Left kidney (tissue), 1 donor: ENCODE measurements at regions not wholly inside any gene's neighbourhood (a gene's known extent, or its start where the extent isn't known, plus 50 kb on each side); places are given as distances from the start of the nearest gene placed in this dataset.

ENCODE experiments used
- DNase-seq: peaks from one replicate; pipeline ENCODE4 v3.0.0-alpha.2; 2013

DNA sequence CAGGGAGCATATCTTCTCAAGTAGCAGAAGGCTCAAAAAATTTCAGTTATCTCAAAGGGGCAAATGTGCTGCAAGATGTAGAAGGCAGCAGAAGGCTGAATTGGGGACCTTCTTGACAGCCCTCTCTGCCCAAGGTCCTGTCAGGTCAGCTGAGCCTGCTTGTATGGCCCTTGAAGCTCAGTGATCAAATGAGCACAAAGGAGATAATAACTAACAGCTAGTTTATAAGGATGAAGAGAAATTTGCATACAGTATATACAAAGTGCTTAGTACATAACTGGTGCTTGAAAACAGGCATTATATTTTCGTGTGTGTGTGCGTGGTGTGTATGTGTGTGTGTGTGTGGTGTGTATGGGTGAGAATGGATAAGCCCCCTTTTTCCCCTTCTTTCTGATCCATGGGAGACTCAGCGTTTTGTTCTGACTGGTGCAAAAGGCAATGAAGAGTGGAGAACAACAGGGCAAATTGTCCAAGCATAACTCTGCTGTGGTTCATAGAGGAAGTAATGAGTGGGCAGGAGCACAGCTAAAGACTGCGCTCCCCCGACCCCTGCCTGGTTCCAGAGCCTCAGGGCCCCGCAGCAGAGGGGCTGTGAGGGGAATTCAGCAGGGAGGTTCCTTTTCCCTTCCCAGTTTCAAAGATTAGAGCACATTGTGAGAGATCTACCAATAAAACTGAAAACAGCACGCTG, 356.8 kb upstream of the NR2F2 start:
- DNase-seq = no peak

DNA sequence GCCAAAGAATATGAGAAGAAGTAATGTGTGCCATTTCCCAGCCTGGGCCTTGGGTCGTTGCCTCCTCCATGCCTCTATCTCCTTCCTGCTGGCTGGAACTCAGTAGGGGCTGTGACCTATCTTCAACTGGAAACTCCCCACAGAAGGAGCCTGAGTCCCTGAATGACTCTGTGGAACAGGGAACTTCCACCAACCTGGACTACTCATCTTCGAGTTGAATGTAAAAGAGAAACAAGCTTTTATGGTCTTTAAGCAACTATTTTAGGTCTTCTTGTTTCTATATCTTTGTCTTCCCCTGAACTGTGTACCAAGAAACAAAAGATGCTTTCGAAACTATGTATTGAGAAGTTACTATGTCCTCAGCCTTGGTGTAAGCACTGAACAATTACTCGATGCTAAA, 355.3 kb upstream of the NR2F2 start:
- no peak for DNase-seq

DNA sequence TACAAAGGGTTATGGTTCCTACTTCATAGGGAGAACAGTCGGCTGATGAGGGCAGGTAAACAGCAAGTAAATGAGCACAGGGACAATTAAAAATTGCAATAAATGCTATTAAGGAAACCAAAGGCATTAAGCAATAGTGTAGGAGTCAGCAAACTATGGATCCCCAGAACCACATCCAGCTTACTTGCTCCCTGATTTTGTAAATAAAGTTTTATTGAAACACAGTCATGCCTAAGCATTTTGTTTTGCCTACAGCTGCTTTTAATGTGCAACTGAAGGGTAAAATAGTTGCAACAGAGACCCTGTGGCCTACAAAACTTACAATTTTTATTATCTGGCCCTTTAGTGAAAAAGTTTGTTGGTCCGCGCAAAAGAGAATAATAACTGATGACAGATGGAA, 351.2 kb upstream of the NR2F2 start:
- no peak for DNase-seq

DNA sequence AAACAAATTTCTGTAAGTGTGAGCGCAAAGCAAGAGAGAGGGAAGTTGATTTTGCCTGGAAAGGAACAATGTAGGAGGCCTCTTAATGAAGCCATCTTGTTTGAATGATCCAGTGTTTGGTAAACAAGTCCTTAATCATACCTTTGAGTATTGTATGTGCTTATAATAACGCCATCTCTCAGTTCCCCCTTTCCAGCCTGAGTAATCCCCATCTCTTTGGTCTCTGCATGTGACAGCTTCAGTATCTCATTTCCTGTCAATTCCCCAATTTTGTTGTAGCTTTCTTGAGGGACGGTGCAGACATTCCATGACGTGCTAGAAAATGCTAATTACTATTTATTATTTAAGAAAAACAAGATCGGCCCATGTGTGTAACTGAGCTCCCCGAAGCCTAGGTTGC, 349.3 kb upstream of the NR2F2 start:
- DNase-seq = no peak

DNA sequence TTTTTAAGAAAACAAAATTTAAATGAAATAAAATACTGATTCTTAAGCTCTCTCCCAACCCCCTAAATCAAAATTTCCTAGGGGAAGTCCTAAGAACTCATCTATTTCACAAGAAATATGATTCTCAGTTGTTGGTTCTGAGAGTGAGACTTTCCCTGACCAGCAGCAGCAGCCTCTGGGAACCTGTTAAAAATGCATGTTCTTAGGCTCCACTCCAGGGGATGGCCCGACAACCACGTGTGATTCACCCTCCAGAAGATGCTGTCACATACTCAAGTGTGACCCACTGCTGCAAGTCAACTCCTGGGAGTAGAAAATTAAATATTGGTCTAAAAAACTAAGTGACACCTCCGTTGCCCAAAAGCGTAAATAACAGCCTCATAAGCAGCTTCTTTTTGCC, 343.2 kb upstream of the NR2F2 start:
- no peak for DNase-seq

DNA sequence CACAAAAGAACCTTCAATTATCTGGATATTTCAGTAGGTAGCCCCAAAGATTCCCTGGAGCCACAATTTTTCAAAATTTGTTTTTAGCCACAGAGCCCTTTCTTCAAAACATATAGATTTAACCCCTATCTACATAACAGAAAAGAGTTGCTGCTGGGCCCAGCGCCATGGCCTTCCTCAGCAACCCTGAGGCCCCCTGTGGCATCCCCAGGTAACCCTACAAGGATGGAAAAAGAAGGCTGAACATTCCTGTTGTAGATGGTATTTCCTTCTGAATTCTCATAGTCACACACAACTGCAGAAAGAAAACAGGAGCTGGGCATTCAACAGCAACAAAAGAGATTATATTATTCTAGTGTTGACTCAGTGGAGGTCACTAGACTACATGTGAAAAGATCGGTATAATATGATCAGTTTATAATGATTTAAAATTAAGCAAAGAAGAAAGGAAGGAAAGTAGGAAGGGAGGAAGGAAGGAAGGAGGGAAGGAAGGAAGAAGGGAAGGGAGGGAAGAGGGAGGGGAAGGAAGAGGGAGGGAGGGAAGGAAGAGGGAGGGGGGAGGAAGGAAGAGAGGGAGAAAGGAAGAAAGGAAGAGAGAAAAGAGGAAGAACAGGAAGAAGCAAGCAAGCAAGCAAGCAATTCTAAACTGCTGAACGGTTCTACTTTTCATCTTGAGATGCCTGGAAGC, 342.5 kb upstream of the NR2F2 start:
- DNase-seq = no peak

DNA sequence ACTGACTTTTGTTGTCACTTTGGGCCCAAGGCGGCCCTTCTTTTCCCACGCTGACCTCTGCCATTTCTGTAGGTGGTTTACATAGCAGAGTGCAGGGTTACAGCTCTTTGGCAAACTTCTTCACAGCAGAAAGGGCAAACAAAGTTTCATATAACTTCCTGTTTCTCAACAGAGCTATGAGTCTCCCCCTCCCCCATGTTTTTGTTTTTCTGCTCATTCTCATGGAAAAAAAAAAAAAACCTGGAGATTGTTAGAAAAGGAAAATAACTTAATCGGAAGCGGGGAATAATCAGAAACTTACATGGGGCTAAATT, 342.0 kb upstream of the NR2F2 start:
- peak; percentile 42 for DNase-seq

DNA sequence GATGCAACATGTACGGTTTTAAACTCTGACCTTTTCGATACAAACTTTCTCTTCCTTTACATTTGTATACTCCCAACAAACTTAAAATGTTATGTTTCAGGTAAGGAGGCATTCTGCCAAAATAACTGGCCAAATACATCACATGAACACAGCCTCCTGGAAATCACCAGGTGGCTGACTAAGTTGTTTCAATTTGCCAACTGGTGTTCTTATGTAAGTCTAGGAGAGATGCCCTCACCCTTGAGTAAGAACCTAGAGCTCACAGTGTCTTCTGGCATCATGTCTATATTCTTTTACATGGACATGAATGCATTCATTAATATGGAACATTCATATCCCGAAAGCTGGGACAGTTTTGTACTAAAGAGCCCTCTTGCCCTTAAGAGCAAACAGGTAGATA, 341.1 kb upstream of the NR2F2 start:
- no peak for DNase-seq

DNA sequence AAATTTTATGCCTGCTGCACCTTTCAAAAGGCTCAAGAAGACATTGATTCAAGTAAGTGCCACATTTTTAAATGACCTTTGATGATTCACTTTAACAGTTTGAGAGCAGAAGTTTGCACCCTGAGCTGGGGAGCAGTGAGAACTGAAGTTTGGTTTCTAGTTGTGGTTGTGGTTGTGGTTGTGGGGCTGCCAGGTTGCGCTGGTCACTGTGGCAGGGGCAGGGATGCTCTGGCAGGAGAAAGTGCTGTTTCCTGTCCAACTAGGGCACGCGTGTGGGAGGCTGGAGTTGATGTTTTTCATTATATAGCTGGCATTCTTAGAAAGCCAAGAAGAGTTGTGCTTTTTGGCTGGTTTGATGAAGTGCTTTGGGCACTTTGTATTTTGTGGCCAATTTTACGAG, 339.7 kb upstream of the NR2F2 start:
- DNase-seq = no peak

DNA sequence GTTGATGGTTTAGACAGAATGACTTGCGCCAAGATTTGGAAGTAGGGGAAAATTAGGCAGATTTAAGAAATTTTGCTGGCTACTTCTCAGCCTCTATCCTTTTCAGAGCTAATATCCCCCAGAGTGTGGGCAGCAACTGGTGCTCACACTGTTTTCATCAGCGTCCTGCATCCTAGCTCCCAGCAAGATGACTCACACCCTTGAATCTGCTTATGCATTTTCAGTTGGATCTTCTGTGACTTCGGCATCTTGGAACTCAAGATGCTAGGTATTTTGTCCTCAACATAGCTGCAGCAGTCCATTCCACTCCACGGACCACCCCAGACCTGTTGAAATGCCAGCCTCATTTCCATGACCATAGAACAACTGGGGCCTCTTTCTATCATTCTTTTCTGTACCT, 336.1 kb upstream of the NR2F2 start:
- no peak for DNase-seq

DNA sequence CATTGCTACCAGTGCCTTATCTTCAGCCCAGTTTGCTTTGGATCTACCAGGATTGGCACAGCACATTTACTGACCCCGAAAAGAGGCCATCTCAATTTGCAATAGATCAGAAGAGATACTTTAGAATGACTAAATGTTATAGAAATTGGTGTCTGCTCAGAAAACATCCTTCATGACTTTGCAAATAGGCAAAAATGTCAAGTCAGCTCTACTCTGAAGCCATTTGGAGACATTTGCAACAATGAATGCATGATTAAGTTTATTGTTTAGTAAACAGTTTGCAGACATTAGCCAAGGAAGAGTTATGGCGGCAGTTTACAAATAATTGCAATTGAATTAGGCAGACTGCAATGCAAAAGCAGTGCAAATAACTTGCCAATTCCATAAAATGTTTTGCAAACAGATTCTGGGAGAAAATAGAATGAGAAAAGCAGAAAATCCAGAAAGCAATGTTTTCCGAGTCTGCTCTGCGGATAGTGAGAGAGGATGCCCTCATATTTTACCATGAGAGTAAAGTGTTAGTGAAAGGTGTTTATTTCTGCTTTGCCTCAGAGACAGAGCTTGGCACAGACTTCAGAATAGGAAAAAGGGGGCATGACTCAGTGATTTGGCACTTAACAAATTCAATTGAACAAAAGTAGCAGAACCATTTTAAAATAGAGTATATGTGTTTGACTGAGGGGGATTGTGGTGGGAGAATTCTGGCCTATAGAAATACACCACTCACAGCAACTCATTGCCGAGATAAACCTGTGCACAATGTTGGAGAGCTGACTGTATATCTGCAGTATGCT, 334.9 kb upstream of the NR2F2 start:
- DNase-seq = no peak

DNA sequence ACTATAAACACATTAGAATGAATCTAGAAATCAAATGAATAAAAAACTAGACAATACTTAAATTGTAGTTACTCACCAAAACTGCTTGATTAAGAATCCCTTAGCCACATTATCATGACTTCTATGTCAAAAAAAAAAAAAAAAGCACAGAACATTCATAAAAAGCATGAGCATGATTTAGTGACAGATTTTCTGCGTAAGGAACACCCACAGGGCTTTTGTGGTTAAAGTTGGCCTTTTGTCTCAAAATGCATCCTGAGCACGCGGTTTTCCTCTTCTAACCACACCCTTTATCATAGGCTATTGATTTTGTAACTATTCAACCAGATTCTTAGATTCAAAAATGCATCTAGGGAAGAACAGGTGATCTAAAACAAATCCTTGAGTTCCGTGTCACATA, 334.0 kb upstream of the NR2F2 start:
- no peak for DNase-seq

DNA sequence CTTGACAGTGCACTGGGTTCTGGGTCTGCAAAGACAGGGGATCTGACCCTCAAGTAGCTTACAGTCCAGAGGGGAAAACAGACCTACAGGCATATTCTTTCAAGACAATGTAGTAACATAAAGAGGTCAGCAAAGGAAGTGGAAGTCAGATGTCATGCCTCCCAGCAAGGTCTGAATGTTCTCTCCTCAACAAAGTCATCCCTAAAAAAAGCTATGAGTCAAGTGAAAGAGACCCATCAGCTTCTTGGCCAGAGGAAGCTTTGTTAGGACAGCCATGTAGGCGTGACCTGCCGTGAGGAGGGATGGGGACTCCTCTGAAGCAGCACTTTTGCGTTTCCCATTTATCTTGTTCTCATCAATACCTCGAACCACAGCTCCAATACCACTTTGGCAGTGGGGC, 331.6 kb upstream of the NR2F2 start:
- no peak for DNase-seq

DNA sequence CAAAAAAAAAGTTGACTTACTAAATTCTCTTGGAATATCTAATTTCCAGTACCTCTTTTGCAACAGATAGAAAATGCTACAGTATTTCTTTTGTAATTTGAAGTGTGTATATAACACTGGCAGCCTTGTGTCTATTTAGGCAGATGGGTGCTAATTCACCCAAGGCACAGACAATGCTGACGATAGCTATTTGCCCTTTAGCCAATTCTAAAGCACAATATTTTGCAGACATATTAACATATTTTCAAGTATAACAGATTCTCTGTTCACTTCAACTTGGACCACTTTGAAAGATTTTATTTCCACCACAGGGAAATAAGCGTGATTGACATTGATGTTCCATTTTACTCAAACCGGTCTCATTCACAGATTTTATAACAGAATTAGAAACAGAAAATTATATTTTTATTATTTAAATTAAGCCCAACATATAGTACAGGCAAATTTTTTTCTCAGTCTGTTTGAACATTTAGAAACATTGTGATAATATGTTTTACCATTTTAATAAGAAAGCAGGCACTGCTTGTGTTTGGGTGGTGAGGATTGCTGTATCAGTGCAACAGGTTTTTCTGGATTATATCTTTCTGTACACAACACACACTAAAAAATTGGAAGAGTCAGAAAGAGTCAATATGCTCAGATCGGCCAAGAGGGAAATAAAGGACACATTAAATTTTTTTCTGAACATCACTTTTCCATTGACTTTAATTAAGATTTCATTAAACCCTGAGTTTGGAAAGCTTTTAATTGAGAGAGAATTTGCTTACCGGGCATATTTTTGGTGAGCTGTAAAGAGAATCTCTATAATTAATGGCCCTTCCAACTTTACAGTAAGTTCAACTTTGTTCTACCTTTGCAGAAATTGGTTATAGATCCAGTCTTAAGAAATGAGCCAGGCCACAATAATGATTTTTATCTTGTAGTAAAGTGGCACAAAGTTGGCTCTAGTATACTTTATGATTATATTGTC, 327.3 kb upstream of the NR2F2 start:
- DNase-seq = no peak

DNA sequence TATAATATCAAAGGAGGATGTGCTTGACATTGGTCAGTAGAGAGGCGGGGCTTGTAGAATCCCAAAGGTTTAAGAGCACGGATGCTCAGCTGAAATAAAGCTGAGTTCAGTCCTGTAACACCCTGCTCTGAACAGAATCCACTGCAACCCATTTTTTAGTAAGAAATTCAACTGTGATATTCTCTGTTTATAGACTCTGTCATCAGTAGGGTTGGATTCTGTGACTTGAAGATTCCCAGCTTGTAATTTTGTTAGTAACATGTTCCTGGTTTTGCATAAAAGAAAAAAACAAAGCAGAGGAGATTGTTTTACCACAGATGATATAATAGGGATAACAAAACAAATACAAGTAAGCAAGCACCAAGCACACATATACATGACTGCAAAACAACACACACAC, 324.6 kb upstream of the NR2F2 start:
- no peak for DNase-seq

DNA sequence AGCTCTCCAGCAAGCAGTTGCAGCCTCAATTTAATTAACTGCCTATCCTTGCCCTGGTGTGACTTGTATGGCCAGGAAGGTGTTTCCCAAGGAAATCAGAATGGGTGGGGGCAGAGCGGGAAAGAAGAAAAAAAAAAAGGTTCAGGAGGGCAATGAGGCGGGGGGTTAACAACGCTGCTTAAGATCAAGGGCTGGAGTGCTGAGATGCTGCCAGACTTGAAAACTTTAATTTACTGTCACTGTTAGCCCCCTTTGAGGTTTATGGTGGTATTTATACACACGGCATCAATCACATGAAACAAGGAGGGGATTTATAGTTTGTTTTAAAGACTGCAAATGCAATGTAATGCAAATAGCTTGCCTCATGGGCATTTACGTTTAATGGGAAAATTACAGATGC, 319.4 kb upstream of the NR2F2 start:
- DNase-seq = peak; percentile 74

DNA sequence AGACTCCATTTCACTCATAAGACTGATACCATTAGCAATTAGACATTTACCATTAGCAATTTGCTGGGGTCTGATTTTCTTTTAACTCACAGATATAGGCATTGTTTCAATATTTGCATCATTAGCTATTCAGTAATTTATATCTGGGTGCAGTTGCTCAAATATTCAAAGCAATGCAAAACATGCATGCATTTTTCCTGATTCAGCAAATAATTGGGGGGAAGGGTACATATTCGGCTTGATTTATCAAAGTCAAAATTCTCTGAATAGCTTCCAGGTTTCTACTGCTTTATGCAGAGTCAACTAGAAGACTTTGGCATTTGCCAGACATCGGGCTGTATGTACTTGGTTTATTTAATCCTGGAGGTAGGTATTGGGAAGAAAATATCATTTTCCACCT, 315.6 kb upstream of the NR2F2 start:
- DNase-seq = no peak

DNA sequence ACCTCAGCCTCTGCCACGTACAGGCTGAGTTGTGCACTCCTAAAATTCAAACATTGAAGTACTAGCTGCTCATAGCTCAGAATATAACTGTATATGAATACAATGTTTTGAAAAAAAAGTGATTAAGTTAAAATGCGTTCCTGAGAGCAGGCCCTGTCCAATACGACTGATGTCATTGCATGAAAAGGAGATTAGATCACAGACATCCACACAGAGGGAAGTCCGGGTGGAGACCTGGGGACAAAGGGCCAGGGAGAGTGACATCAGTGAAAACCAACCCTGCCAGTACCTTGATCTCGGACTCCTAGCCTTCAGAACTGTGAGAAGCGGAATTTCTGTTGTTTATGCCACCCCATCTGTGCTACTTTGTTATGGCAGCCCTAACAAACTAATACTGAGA, 311.4 kb upstream of the NR2F2 start:
- DNase-seq = no peak

DNA sequence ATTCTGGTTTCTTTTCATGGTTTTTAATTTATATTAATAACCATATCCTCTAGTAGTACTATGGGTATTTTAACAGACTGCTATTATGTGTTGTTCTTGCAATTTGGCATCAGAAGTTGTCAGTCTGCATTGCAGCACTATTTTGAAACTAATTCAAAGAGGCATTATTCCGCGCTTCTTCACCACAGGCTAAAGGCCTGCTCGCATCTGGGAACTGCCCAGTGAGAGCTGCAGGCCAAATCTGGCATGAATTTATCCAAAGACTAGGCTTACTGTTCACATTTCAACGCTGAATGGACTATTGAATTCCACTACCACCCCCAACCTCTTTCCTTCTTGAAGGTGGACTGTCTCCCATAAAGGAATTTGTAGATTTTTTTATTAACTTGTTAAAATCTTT, 310.4 kb upstream of the NR2F2 start:
- DNase-seq = no peak

DNA sequence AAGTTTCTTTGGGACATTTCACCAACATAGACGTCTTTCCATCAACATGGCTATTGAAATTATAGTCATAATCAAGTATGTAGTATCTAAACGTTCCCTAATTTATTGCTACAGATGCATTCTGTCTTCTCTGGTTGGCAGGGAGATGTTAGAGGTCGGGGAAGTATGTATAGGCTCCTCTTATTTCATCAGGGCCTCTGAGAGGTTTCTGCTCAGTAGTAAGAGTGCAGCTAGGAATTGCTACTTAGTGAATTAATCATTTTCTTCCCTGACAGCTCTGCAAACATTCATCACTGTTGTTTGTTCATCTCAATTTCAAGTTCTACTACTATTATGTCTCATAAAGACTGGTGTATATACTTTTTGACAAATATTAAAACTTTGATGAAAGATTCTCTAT, 309.7 kb upstream of the NR2F2 start:
- no peak for DNase-seq

DNA sequence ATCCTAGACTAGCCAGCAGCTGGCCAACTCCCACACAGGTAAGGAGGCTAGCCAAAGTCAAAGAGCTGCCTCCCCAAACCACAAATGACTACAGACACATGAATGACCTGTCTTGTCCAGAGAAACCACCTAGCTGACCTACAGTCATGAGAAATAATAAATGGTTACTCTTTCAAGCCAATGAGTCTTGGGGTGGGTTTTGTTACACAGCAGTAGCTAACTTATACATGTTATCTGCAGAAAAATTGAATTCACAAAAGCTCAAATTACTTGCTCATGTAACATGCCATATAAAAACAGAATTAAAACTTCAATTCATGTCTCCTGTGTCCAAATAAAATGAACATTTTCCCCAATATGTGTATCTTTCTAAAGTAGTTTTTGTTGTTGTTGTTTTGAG, 307.4 kb upstream of the NR2F2 start:
- DNase-seq = no peak

DNA sequence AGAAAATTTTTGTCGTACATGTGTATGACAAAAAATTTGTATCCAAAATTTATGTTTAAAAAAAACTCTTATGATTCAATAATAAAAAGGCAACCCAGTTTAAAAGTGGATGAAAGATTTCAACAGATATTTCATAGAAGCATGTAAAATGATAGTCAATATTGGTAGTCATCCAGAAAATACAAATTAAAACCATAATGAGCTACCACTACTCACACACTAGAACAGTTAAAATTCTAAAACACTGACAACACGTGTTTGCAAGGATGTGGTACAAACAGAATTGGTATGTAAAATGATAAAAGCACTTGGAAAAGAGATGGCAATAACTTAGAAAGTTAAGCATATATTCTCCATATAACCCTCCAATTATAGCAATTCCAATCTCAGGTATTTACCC, 303.0 kb upstream of the NR2F2 start:
- no peak for DNase-seq

DNA sequence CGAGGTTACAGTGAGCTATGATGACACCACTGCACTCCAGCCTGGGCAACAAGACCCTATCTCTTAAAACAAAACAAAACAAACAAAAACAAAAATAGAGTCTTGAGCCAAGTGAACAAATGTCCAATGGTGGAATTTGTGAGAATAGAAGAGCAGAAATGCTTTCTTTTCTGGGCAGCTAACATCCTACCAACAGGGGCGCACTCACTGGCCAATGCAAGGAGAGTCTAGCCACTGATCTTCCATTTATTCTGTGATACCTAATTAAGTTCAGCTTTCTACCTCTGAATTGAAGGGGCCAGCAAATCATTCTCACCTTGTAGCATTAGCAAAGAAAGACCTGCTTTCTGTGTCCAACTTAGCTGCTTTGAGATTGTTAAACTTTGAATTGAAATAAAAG, 301.9 kb upstream of the NR2F2 start:
- DNase-seq = no peak
